Panc1 (cell line): ENCODE measurements at regions not wholly inside any gene's neighbourhood (a gene's known extent, or its start where the extent isn't known, plus 50 kb on each side); places are given as distances from the start of the nearest gene placed in this dataset.

Experiments
- CTCF ChIP-seq: fragments of 450-650 bp; IDR thresholded peaks from 2 replicates; pipeline ENCODE4 v1.5.1; 2017; ENCODE audit warnings: mild to moderate bottlenecking
- POLR2AphosphoS5 ChIP-seq: IDR thresholded peaks from 2 replicates; pipeline ENCODE4 v1.6.1; 2012; ENCODE audit warnings: mild to moderate bottlenecking, low read depth, low read length, moderate library complexity
- REST ChIP-seq, 2 experiments: IDR thresholded peaks; 2 replicates each; pipeline ENCODE4 v1.6.1; 2011 to 2012; ENCODE audit warnings: low read depth in 2 of 2, control low read depth in 1 of 2, low read length in 1 of 2, mild to moderate bottlenecking in 1 of 2, moderate library complexity in 1 of 2; ENCODE audit not compliant: insufficient read depth in 1 of 2

DNA sequence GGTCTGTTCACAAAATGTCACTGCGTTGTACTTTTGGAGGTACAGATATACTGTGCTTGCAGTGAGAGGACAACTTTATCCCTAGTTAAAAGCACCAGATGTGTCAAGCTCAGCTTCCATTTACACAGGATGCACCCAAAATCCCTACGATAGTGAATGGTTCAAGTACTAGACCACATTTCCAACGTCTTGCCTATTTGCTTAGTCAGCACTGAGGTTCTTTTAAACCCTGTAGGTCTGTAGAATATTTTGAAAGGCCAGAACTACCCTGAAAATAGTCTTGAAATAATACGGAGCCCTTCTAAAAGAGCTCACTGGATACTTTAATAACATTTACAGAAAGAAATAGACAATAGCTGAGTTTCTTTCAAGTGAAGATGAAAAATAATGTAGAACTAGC, 466.1 kb downstream of the FUT8 start:
- TF ChIP-seq CTCF: no peak
- TF ChIP-seq REST (IDR thresholded peaks at IDR 0.05; ENCODE audit: insufficient read depth in 1 of 2, low read depth in 2 of 2, low read length in 1 of 2): no peak
- no peak for TF ChIP-seq POLR2AphosphoS5
